SK-N-SH treated with all-trans-retinoic acid at 6 μM for 48 hours (cell line): ENCODE measurements at regions not wholly inside any gene's neighbourhood (a gene's known extent, or its start where the extent isn't known, plus 50 kb on each side); places are given as distances from the start of the nearest gene placed in this dataset.

Experiments
- ATAC-seq: fragments of 200-7000 bp; cut with Tn5 transposase; 3 replicates; pipeline ENCODE4 v1.9.1; 2020; ENCODE audit warnings: mild to moderate bottlenecking, moderate library complexity
- ARNTL ChIP-seq: fragments of 450-650 bp; formaldehyde crosslinking; IDR thresholded peaks from 2 replicates; pipeline ENCODE4 v1.5.0; 2020; ENCODE audit warnings: low read depth, mild to moderate bottlenecking, moderate library complexity, borderline replicate concordance
- BACH2 ChIP-seq: fragments of 250-450 bp; sonication (Bioruptor Pico); IDR thresholded peaks from 2 replicates; pipeline ENCODE4 v1.9.0; 2021; ENCODE audit warnings: mild to moderate bottlenecking, borderline replicate concordance
- CSDC2 ChIP-seq: fragments of 250-450 bp; sonication (Bioruptor Pico); IDR thresholded peaks from 2 replicates; pipeline ENCODE4 v1.5.0; 2020; ENCODE audit warnings: mild to moderate bottlenecking, moderate library complexity
- ESRRG ChIP-seq: fragments of 250-450 bp; sonication (Bioruptor Pico); IDR thresholded peaks from 2 replicates; pipeline ENCODE4 v1.6.1; 2021; ENCODE audit warnings: mild to moderate bottlenecking
- GLIS3 ChIP-seq: fragments of 250-450 bp; sonication (Bioruptor Pico); IDR thresholded peaks from 2 replicates; pipeline ENCODE4 v1.5.0; 2020; ENCODE audit warnings: mild to moderate bottlenecking, moderate library complexity
- ISL1 ChIP-seq: fragments of 250-450 bp; sonication (Bioruptor Pico); IDR thresholded peaks from 2 replicates; pipeline ENCODE4 v2.1.2; 2022; ENCODE audit warnings: mild to moderate bottlenecking, moderate library complexity
- OSR1 ChIP-seq: fragments of 250-450 bp; sonication (Bioruptor Pico); IDR thresholded peaks from 2 replicates; pipeline ENCODE4 v1.8.0; 2022; ENCODE audit warnings: moderate library complexity, mild to moderate bottlenecking, inconsistent platforms
- PATZ1 ChIP-seq: fragments of 250-450 bp; sonication (Bioruptor Pico); IDR thresholded peaks from 2 replicates; pipeline ENCODE4 v1.8.0; 2020; ENCODE audit warnings: mild to moderate bottlenecking, moderate library complexity, borderline replicate concordance
- POU6F1 ChIP-seq: fragments of 250-450 bp; sonication (Bioruptor Pico); IDR thresholded peaks from 2 replicates; pipeline ENCODE4 v1.8.0; 2021; ENCODE audit warnings: low read depth, mild to moderate bottlenecking, moderate library complexity, borderline replicate concordance
- PPARA ChIP-seq: fragments of 250-450 bp; sonication (Bioruptor Pico); IDR thresholded peaks from 2 replicates; pipeline ENCODE4 v1.5.0; 2020; ENCODE audit warnings: mild to moderate bottlenecking, borderline replicate concordance
- RARB ChIP-seq: fragments of 250-450 bp; sonication (Bioruptor Pico); IDR thresholded peaks from 2 replicates; pipeline ENCODE4 v1.8.0; 2021; ENCODE audit warnings: mild to moderate bottlenecking, moderate library complexity
- SNAI2 ChIP-seq: fragments of 250-450 bp; sonication (Bioruptor Pico); IDR thresholded peaks from 2 replicates; pipeline ENCODE4 v1.5.0; 2020; ENCODE audit warnings: mild to moderate bottlenecking, moderate library complexity
- TCF4 ChIP-seq: fragments of 250-450 bp; sonication (Bioruptor Pico); IDR thresholded peaks from 2 replicates; pipeline ENCODE4 v1.8.0; 2021; ENCODE audit warnings: mild to moderate bottlenecking, moderate library complexity, borderline replicate concordance
- TOX ChIP-seq: fragments of 250-450 bp; sonication (Bioruptor Pico); IDR thresholded peaks from 2 replicates; pipeline ENCODE4 v1.8.0; 2021; ENCODE audit warnings: mild to moderate bottlenecking, moderate library complexity, borderline replicate concordance
- TSHZ2 ChIP-seq: fragments of 250-450 bp; sonication (Bioruptor Pico); IDR thresholded peaks from 2 replicates; pipeline ENCODE4 v1.5.0; 2020; ENCODE audit warnings: mild to moderate bottlenecking, moderate library complexity
- ZC3H10 ChIP-seq: fragments of 250-450 bp; sonication (Bioruptor Pico); IDR thresholded peaks from 2 replicates; pipeline ENCODE4 v1.5.1; 2021; ENCODE audit warnings: mild to moderate bottlenecking, moderate library complexity
- ZFP3 ChIP-seq: fragments of 250-450 bp; sonication (Bioruptor Pico); IDR thresholded peaks from 2 replicates; pipeline ENCODE4 v1.5.0; 2020; ENCODE audit warnings: mild to moderate bottlenecking, moderate library complexity
- ZNF565 ChIP-seq: fragments of 450-650 bp; formaldehyde crosslinking; conservative IDR thresholded peaks from 2 replicates; pipeline ENCODE4 v1.5.0; 2020; ENCODE audit warnings: low read depth, mild to moderate bottlenecking, moderate library complexity
- ZNF8 ChIP-seq: fragments of 450-650 bp; formaldehyde crosslinking; IDR thresholded peaks from 2 replicates; pipeline ENCODE4 v1.5.0; 2020; ENCODE audit warnings: mild to moderate bottlenecking, moderate library complexity
- TF ChIP-seq, protein P1 (sequence below): fragments of 250-450 bp; sonication (Bioruptor Pico); IDR thresholded peaks from 2 replicates; pipeline ENCODE4 v1.5.1; 2020; ENCODE audit warnings: low read depth, mild to moderate bottlenecking, moderate library complexity
- TF ChIP-seq, protein P2 (sequence below): fragments of 250-450 bp; sonication (Bioruptor Pico); IDR thresholded peaks from 2 replicates; pipeline ENCODE4 v1.5.1; 2021; ENCODE audit warnings: mild to moderate bottlenecking, moderate library complexity

- no peak for ATAC-seq
Observed at GRCh38 chr11:44498089-44498871, 67.2 kb upstream of the CD82 start.

GRCh38 chr11:44502506-44502905 lies 63.0 kb upstream of the CD82 start:
- no peak for ATAC-seq
- TF ChIP-seq POU6F1 (CRISPR knock-in tag) (no peak), ESRRG (CRISPR knock-in tag) (no peak), RARB (CRISPR knock-in tag) (no peak), PATZ1 (no peak), CSDC2 (CRISPR knock-in tag) (no peak), ZNF8 (no peak), ARNTL (no peak), TOX (no peak)
- TF ChIP-seq, protein P1, sequence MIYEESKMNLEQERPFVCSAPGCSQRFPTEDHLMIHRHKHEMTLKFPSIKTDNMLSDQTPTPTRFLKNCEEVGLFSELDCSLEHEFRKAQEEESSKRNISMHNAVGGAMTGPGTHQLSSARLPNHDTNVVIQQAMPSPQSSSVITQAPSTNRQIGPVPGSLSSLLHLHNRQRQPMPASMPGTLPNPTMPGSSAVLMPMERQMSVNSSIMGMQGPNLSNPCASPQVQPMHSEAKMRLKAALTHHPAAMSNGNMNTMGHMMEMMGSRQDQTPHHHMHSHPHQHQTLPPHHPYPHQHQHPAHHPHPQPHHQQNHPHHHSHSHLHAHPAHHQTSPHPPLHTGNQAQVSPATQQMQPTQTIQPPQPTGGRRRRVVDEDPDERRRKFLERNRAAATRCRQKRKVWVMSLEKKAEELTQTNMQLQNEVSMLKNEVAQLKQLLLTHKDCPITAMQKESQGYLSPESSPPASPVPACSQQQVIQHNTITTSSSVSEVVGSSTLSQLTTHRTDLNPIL (CRISPR knock-in tag) = no peak

More at GRCh38 chr11:44498089-44498871, 67.2 kb upstream of the CD82 start:
- TF ChIP-seq GLIS3 (CRISPR knock-in tag) = no peak
- TF ChIP-seq ZNF8 = no peak
- TF ChIP-seq ARNTL = no peak
- TF ChIP-seq SNAI2 (CRISPR knock-in tag) = no peak
- no peak for TF ChIP-seq ZFP3
- no peak for TF ChIP-seq ZC3H10 (CRISPR knock-in tag)
- no peak for TF ChIP-seq PATZ1
- no peak for TF ChIP-seq CSDC2 (CRISPR knock-in tag)
- TF ChIP-seq ISL1 (CRISPR knock-in tag) = no peak

DNA sequence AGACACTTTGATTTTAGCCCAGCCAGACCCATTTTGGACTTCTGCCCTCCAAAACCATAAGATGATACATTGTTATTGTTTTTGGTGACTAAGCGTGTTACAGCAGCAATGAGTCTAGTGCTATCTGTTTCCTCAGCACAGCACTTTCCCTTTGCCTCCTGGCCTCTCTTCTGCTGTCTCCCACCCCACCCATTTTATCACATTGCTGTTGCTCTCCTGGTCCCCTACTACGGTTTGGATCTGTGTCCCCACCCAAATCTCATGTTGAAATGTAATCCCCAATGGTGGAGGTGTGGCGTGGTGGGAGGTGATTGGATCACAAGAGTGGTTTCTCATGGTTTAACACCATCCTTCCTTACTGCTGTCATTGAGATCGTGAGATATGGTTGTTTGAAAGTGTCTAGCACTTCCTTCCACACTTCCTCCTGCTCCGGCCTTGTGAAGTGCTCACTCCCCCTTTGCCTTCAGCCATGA lies 59.8 kb upstream of the CD82 start:
- no peak for ATAC-seq
- TF ChIP-seq TCF4 (CRISPR knock-in tag) = no peak
- TF ChIP-seq ARNTL = no peak
- TF ChIP-seq POU6F1 (CRISPR knock-in tag) = no peak
- TF ChIP-seq RARB (CRISPR knock-in tag) = no peak
- TF ChIP-seq BACH2 (CRISPR knock-in tag) = no peak
- TF ChIP-seq ZC3H10 (CRISPR knock-in tag) = no peak
- no peak for TF ChIP-seq ZFP3
- no peak for TF ChIP-seq CSDC2 (CRISPR knock-in tag)
- TF ChIP-seq TSHZ2 (CRISPR knock-in tag) = no peak
- TF ChIP-seq PATZ1 = no peak
- no peak for TF ChIP-seq ISL1 (CRISPR knock-in tag)
- TF ChIP-seq ZNF565 = no peak
- TF ChIP-seq PPARA (CRISPR knock-in tag) = no peak
- no peak for TF ChIP-seq OSR1 (CRISPR knock-in tag)
- no peak for TF ChIP-seq ESRRG (CRISPR knock-in tag)
- TF ChIP-seq ZNF8 = no peak
- TF ChIP-seq, protein P2, sequence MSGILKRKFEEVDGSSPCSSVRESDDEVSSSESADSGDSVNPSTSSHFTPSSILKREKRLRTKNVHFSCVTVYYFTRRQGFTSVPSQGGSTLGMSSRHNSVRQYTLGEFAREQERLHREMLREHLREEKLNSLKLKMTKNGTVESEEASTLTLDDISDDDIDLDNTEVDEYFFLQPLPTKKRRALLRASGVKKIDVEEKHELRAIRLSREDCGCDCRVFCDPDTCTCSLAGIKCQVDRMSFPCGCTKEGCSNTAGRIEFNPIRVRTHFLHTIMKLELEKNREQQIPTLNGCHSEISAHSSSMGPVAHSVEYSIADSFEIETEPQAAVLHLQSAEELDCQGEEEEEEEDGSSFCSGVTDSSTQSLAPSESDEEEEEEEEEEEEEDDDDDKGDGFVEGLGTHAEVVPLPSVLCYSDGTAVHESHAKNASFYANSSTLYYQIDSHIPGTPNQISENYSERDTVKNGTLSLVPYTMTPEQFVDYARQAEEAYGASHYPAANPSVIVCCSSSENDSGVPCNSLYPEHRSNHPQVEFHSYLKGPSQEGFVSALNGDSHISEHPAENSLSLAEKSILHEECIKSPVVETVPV = no peak
